HCT116 (cell line): ENCODE measurements at regions not wholly inside any gene's neighbourhood (a gene's known extent, or its start where the extent isn't known, plus 50 kb on each side); places are given as distances from the start of the nearest gene placed in this dataset.

Experiments
- ATAC-seq: fragments of 200-7000 bp; cut with Tn5 transposase; 2 replicates; pipeline ENCODE4 v1.9.1; 2020; ENCODE audit warnings: mild to moderate bottlenecking, moderate library complexity
- BruUV-seq: library from RNA; stranded (reverse); fragments of 400-500 nt; replicated peaks from 2 replicates; lab custom pipeline; 2021; lab: Mats Ljungman, UMichigan
- CTCF ChIA-PET: fragments of 300-600 bp; sonication (Branson Sonifier 250); formaldehyde crosslinking; loops from one replicate; lab custom pipeline; 2021; ENCODE audit warnings: antibody characterized with exemption; lab: Charles Lee
- POLR2A ChIA-PET: fragments of 300-600, 350-600 bp; sonication (Branson Sonifier 250); formaldehyde crosslinking; loops from one replicate; lab custom pipeline; 2021; ENCODE audit warnings: antibody characterized with exemption; lab: Charles Lee
- RAD21 ChIA-PET, 2 experiments: fragments of 300-600 bp; sonication (Branson Sonifier 250); formaldehyde crosslinking; loops; one replicate each; lab custom pipeline; 2023; ENCODE audit warnings: low total read pairs in 2 of 2; ENCODE audit not compliant: uncharacterized antibody in 2 of 2, unreplicated experiment in 2 of 2, low non-redundant PET in 1 of 2; lab: Charles Lee
- DNase-seq: peaks from one replicate; pipeline ENCODE4 v3.0.0-alpha.2; 2010; ENCODE audit warnings: low read depth, low spot score
- H2AFZ ChIP-seq: fragments of 200-600 bp; shearing (Covaris generic), sonication (generic); 2 replicates; pipeline ENCODE4 v1.6.1; 2017; ENCODE audit warnings: low read depth, mixed run types, mixed read lengths, antibody characterized with exemption, low read length; ENCODE audit not compliant: poor library complexity, severe bottlenecking
- H3K27ac ChIP-seq: 2 replicates; pipeline ENCODE4 v1.5.1; 2012; ENCODE audit warnings: low read depth, low read length
- H3K27me3 ChIP-seq: fragments of 200-600 bp; sonication (generic); 2 replicates; pipeline ENCODE4 v1.6.1; 2016; ENCODE audit warnings: mixed run types, low read length, mixed read lengths; ENCODE audit not compliant: insufficient read depth
- H3K36me3 ChIP-seq, 2 experiments: fragments of 200-500 bp in 1 of 2; fragments of 200-600 bp in 1 of 2; sonication (Bioruptor generic) in 1 of 2; sonication (generic) in 1 of 2; 2 replicates each; pipeline versions ENCODE4 v1.5.1 to v1.6.1; 2014 to 2016; ENCODE audit warnings: low read length in 2 of 2, inconsistent platforms in 1 of 2, mixed read lengths in 1 of 2, mixed run types in 1 of 2; ENCODE audit not compliant: insufficient read depth in 2 of 2, control insufficient read depth in 1 of 2
- H3K4me1 ChIP-seq, 2 experiments: fragments of 200-600 bp in 1 of 2; sonication (generic) in 1 of 2; 2 replicates each; pipeline versions ENCODE4 v1.5.1 to v1.6.1; 2012 to 2017; ENCODE audit warnings: low read length in 2 of 2, inconsistent platforms in 1 of 2, mild to moderate bottlenecking in 1 of 2, mixed read lengths in 1 of 2, mixed run types in 1 of 2, moderate library complexity in 1 of 2; ENCODE audit not compliant: insufficient read depth in 2 of 2, control insufficient read depth in 1 of 2
- H3K4me2 ChIP-seq: fragments of 200-600 bp; sonication (generic); 2 replicates; pipeline ENCODE4 v1.6.1; 2017; ENCODE audit warnings: mixed run types, low read length, mixed read lengths
- H3K4me3 ChIP-seq, 2 experiments: fragments of 200-600 bp in 1 of 2; sonication (generic) in 1 of 2; replicated peaks in 1 of 2; 2 replicates each; pipeline ENCODE4 v1.5.1; 2011 to 2016; ENCODE audit warnings: low read length in 2 of 2, control low read depth in 1 of 2, low read depth in 1 of 2, mild to moderate bottlenecking in 1 of 2, mixed read lengths in 1 of 2, mixed run types in 1 of 2
- H3K79me2 ChIP-seq: fragments of 200-600 bp; sonication (generic); 2 replicates; pipeline ENCODE4 v1.6.1; 2017; ENCODE audit warnings: mild to moderate bottlenecking, mixed run types, low read length, moderate library complexity, mixed read lengths; ENCODE audit not compliant: insufficient read depth
- H3K9ac ChIP-seq: fragments of 200-600 bp; sonication (generic); 2 replicates; pipeline ENCODE4 v1.6.1; 2016; ENCODE audit warnings: low read length, mixed read lengths
- H3K9me2 ChIP-seq: fragments of 200-600 bp; sonication (generic), shearing (Covaris generic); 2 replicates; pipeline ENCODE4 v1.6.1; 2017; ENCODE audit warnings: mixed run types, mild to moderate bottlenecking, moderate library complexity; ENCODE audit not compliant: insufficient read depth
- H3K9me3 ChIP-seq, 2 experiments: fragments of 200-500 bp in 1 of 2; fragments of 200-600 bp in 1 of 2; sonication (Bioruptor generic) in 1 of 2; sonication (generic) in 1 of 2; 2 replicates each; pipeline ENCODE4 v1.6.1; 2014 to 2017; ENCODE audit warnings: low read length in 2 of 2, mixed read lengths in 2 of 2, inconsistent platforms in 1 of 2, low read depth in 1 of 2, mild to moderate bottlenecking in 1 of 2, mixed run types in 1 of 2, moderate library complexity in 1 of 2; ENCODE audit not compliant: control insufficient read depth in 1 of 2, insufficient read depth in 1 of 2
- H4K20me1 ChIP-seq: fragments of 200-600 bp; sonication (generic), shearing (Covaris generic); 2 replicates; pipeline ENCODE4 v1.6.1; 2017; ENCODE audit warnings: mixed run types, mild to moderate bottlenecking, moderate library complexity; ENCODE audit not compliant: insufficient read depth
- ATF3 ChIP-seq: IDR thresholded peaks from 2 replicates; pipeline ENCODE4 v1.6.1; 2012
- CTCF ChIP-seq, 3 experiments: fragments of 200-600 bp in 1 of 3; sonication (generic) in 1 of 3; IDR thresholded peaks in 2 of 3; conservative IDR thresholded peaks in 1 of 3; 2 replicates each; pipeline ENCODE4 v1.5.1; 2012 to 2017; ENCODE audit warnings: low read depth in 2 of 3, low read length in 2 of 3, antibody characterized with exemption in 1 of 3, borderline replicate concordance in 1 of 3, control low read depth in 1 of 3, mild to moderate bottlenecking in 1 of 3, mixed read lengths in 1 of 3, mixed run types in 1 of 3, moderate library complexity in 1 of 3; ENCODE audit not compliant: insufficient read depth in 1 of 3
- EGR1 ChIP-seq: IDR thresholded peaks from 2 replicates; pipeline ENCODE4 v1.6.1; 2012; ENCODE audit warnings: low read depth
- ELF1 ChIP-seq: IDR thresholded peaks from 2 replicates; pipeline ENCODE4 v1.6.1; 2012; ENCODE audit warnings: low read depth, borderline replicate concordance
- EZH2phosphoT487 ChIP-seq: fragments of 200-600 bp; IDR thresholded peaks from 2 replicates; pipeline ENCODE4 v1.6.1; 2018; ENCODE audit warnings: antibody characterized with exemption, borderline replicate concordance
- FOSL1 ChIP-seq: IDR thresholded peaks from 2 replicates; pipeline ENCODE4 v1.6.1; 2012; ENCODE audit warnings: low read depth
- MAX ChIP-seq: IDR thresholded peaks from 2 replicates; pipeline ENCODE4 v1.6.1; 2012
- POLR2A ChIP-seq: IDR thresholded peaks from 2 replicates; pipeline ENCODE4 v1.7.0; 2011; ENCODE audit warnings: borderline replicate concordance; ENCODE audit not compliant: insufficient read depth, insufficient read length; ENCODE audit errors: extremely low read depth
- POLR2AphosphoS5 ChIP-seq: IDR thresholded peaks from 2 replicates; pipeline ENCODE4 v1.6.1; 2011; ENCODE audit warnings: mild to moderate bottlenecking, low read depth, low read length, moderate library complexity
- REST ChIP-seq: IDR thresholded peaks from 2 replicates; pipeline ENCODE4 v1.6.1; 2012; ENCODE audit warnings: low read depth
- SIN3A ChIP-seq: IDR thresholded peaks from 2 replicates; pipeline ENCODE4 v1.6.1; 2012; ENCODE audit warnings: low read depth
- YY1 ChIP-seq: IDR thresholded peaks from 2 replicates; pipeline ENCODE4 v1.6.1; 2011; ENCODE audit warnings: low read length, low read depth, moderate library complexity, mild to moderate bottlenecking; ENCODE audit not compliant: insufficient replicate concordance; ENCODE audit errors: extremely low read depth
- ZBTB33 ChIP-seq: IDR thresholded peaks from 2 replicates; pipeline ENCODE4 v1.6.1; 2011; ENCODE audit warnings: mild to moderate bottlenecking, low read length, moderate library complexity; ENCODE audit not compliant: insufficient replicate concordance; ENCODE audit errors: extremely low read depth
- ZFX ChIP-seq: fragments of 450-650 bp; IDR thresholded peaks from 2 replicates; pipeline ENCODE4 v1.6.1; 2017
- intact Hi-C: fragments of 100-400 bp; cut with micrococcal nuclease; formaldehyde crosslinking; loops from 2 replicates; pipeline ENCODE4 v1.10.0; 2022

GRCh38 chr13:67878376-67878775 lies 648.2 kb upstream of the PCDH9 start:
- no peaks in the 10 kb centered on the region for H3K79me2 ChIP-seq
- no peak for ATAC-seq
- CTCF ChIA-PET = no interaction called here

More at GRCh38 chr13:67878376-67878775, 648.2 kb upstream of the PCDH9 start:
- Histone ChIP-seq H3K9me2 (no peaks in the 10 kb centered on the region), H3K9ac (no peak overlapping the region), H3K4me1 (no peaks in the 10 kb centered on the region), H3K4me3 (no peak overlapping the region), H3K27ac (no peak overlapping the region), H3K27me3 (no peaks in the 10 kb centered on the region), H3K36me3 (no peaks in the 10 kb centered on the region), H3K9me3 (no peaks in the 10 kb centered on the region), H3K4me2 (no peak overlapping the region), H4K20me1 (no peaks in the 10 kb centered on the region), H2AFZ (no peak overlapping the region)
- POLR2A ChIA-PET = no interaction called here
- TF ChIP-seq ZFX = no peak
- TF ChIP-seq CTCF (IDR thresholded peaks at IDR 0.05 in 2 of 3, conservative IDR thresholded peaks at IDR 0.05 in 1 of 3; ENCODE audit: borderline replicate concordance in 1 of 3, insufficient read depth in 1 of 3, low read depth in 2 of 3, low read length in 2 of 3) = no peak
- no peak for TF ChIP-seq EGR1
- TF ChIP-seq REST = no peak
- TF ChIP-seq FOSL1 = no peak
- no peak for TF ChIP-seq POLR2A
- TF ChIP-seq ZBTB33 = no peak
- TF ChIP-seq YY1 = no peak
- no peak for TF ChIP-seq POLR2AphosphoS5
- no peak for TF ChIP-seq MAX
- no peak for TF ChIP-seq ATF3
- no peak for TF ChIP-seq SIN3A
- no peak for TF ChIP-seq EZH2phosphoT487
- no peak for TF ChIP-seq ELF1
- no TSS peak for BruUV-seq
- no peak for DNase-seq
- intact Hi-C loops = no loop called here
- RAD21 ChIA-PET = no interaction called here
